ENCODE measurements at regions not wholly inside any gene's neighbourhood (a gene's known extent, or its start where the extent isn't known, plus 50 kb on each side); places are given as distances from the start of the nearest gene placed in this dataset.

DNA sequence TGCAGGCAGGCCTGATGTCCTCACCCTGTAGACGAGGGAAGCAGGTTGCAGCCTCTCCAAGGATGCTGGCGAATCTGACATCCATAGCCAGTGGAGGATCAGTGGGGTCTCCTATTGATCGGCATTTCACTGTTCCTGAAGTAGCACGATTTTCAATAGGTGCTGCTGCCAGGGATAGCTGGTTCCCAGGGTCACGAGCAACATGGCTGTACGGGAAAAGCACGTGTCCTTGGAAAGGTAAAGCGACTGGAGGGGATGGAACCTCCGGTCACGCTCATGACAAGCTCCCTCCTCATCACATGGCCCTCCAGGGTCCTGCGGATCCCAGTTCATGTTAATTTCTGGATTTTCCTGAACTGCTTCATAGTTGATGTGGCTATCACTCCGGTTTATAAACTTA lies 373.7 kb upstream of the SMIM21 start:
- TF ChIP-seq, protein P1, sequence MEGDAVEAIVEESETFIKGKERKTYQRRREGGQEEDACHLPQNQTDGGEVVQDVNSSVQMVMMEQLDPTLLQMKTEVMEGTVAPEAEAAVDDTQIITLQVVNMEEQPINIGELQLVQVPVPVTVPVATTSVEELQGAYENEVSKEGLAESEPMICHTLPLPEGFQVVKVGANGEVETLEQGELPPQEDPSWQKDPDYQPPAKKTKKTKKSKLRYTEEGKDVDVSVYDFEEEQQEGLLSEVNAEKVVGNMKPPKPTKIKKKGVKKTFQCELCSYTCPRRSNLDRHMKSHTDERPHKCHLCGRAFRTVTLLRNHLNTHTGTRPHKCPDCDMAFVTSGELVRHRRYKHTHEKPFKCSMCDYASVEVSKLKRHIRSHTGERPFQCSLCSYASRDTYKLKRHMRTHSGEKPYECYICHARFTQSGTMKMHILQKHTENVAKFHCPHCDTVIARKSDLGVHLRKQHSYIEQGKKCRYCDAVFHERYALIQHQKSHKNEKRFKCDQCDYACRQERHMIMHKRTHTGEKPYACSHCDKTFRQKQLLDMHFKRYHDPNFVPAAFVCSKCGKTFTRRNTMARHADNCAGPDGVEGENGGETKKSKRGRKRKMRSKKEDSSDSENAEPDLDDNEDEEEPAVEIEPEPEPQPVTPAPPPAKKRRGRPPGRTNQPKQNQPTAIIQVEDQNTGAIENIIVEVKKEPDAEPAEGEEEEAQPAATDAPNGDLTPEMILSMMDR (IDR thresholded peaks at IDR 0.05; ENCODE audit: insufficient read depth, low read length) = no peak
- TF ChIP-seq GABPA (IDR thresholded peaks at IDR 0.05; ENCODE audit: low read depth) (no peak), SPI1 (IDR thresholded peaks at IDR 0.05; ENCODE audit: borderline replicate concordance, low read depth) (no peak), POLR2AphosphoS5 (IDR thresholded peaks at IDR 0.05; ENCODE audit: low read depth) (no peak)
- TF ChIP-seq, protein P2, sequence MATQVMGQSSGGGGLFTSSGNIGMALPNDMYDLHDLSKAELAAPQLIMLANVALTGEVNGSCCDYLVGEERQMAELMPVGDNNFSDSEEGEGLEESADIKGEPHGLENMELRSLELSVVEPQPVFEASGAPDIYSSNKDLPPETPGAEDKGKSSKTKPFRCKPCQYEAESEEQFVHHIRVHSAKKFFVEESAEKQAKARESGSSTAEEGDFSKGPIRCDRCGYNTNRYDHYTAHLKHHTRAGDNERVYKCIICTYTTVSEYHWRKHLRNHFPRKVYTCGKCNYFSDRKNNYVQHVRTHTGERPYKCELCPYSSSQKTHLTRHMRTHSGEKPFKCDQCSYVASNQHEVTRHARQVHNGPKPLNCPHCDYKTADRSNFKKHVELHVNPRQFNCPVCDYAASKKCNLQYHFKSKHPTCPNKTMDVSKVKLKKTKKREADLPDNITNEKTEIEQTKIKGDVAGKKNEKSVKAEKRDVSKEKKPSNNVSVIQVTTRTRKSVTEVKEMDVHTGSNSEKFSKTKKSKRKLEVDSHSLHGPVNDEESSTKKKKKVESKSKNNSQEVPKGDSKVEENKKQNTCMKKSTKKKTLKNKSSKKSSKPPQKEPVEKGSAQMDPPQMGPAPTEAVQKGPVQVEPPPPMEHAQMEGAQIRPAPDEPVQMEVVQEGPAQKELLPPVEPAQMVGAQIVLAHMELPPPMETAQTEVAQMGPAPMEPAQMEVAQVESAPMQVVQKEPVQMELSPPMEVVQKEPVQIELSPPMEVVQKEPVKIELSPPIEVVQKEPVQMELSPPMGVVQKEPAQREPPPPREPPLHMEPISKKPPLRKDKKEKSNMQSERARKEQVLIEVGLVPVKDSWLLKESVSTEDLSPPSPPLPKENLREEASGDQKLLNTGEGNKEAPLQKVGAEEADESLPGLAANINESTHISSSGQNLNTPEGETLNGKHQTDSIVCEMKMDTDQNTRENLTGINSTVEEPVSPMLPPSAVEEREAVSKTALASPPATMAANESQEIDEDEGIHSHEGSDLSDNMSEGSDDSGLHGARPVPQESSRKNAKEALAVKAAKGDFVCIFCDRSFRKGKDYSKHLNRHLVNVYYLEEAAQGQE (IDR thresholded peaks at IDR 0.05; ENCODE audit: insufficient replicate concordance, low read depth) = no peak
- DNase-seq (ENCODE audit: low read depth in 1 of 2, low spot score in 1 of 2) = no peak
- H3K27ac ChIP-seq (replicated peaks) = no peak overlapping the region
- H3K4me3 ChIP-seq (replicated peaks; ENCODE audit: insufficient read depth, low read length) = no peak overlapping the region
- H3K27me3 ChIP-seq (ENCODE audit: insufficient read depth, poor library complexity, severe bottlenecking) = peaks cover 3% of the 10 kb centered on the region

DNA sequence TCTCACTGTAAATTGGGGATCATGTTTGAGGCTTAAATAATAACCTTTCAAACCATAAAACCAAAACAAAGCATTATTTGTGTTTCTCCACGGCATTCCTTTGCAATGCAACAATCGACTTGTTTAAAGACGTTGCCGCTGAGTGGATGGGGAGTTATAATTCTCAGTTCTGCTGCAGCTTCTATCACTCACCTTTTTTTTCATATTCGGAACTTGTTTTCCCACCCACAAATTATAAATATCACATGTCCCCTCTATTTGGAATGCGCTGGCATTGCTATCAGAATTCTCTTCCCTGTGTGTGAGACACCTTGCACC lies 372.8 kb upstream of the SMIM21 start:
- no peak for DNase-seq (ENCODE audit: low read depth in 1 of 2, low spot score in 1 of 2)
- peaks cover 3% of the 10 kb centered on the region for H3K27me3 ChIP-seq (ENCODE audit: insufficient read depth, poor library complexity, severe bottlenecking)
- H3K27ac ChIP-seq (replicated peaks) = no peak overlapping the region
- no peak overlapping the region for H3K4me3 ChIP-seq (replicated peaks; ENCODE audit: insufficient read depth, low read length)
- TF ChIP-seq, protein P1 (IDR thresholded peaks at IDR 0.05; ENCODE audit: insufficient read depth, low read length) = no peak
- TF ChIP-seq, protein P2 (IDR thresholded peaks at IDR 0.05; ENCODE audit: insufficient replicate concordance, low read depth) = no peak
- TF ChIP-seq SPI1 (IDR thresholded peaks at IDR 0.05; ENCODE audit: borderline replicate concordance, low read depth) (no peak), GABPA (IDR thresholded peaks at IDR 0.05; ENCODE audit: low read depth) (no peak), POLR2AphosphoS5 (IDR thresholded peaks at IDR 0.05; ENCODE audit: low read depth) (no peak)

DNA sequence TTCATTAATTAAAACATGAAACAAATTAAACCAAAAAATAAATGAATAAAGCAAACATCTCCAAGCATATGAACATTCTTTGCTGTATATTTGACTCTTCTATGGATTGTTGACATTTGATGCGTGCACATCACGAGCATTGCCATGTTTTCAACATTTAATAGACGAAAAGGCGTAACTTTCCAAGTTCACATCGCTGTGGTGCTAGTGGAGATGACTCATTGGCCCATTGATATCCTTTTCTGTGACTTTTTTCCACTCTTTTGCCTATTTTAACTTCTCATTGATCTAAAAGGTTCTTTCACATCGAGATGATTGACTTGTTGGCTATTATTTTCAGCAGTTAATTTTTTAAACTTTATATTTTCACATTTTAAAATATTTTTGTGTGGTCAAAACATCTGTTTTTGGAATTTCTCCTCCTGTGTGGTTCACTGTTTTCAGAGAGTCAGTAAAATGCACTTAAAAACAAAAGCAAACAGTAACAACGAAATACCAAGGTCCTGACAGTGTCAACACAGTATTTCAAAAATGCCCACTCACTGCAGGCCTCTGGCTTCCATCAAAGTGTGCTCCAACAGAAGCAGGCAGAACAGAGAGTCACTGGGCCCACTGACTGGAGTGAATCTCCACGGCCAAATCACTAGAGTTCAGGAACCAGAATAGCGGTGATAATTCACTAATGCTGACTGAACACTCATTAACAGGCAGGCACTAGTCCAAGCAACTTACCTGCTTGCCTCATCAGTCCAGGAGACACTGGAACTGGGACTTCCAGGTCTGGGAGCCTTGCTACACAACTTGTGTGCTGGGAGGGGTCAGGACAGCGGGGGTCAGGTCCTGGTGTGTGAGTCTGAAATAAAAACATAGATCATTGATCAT lies 372.2 kb upstream of the SMIM21 start:
- TF ChIP-seq, protein P1 (IDR thresholded peaks at IDR 0.05; ENCODE audit: insufficient read depth, low read length) = no peak
- TF ChIP-seq SPI1 (IDR thresholded peaks at IDR 0.05; ENCODE audit: borderline replicate concordance, low read depth) (no peak), GABPA (IDR thresholded peaks at IDR 0.05; ENCODE audit: low read depth) (no peak), POLR2AphosphoS5 (IDR thresholded peaks at IDR 0.05; ENCODE audit: low read depth) (no peak)
- TF ChIP-seq, protein P2 (IDR thresholded peaks at IDR 0.05; ENCODE audit: insufficient replicate concordance, low read depth) = no peak
- H3K4me3 ChIP-seq (replicated peaks; ENCODE audit: insufficient read depth, low read length) = no peak overlapping the region
- DNase-seq (ENCODE audit: low read depth in 1 of 2, low spot score in 1 of 2) = no peak
- H3K27ac ChIP-seq (replicated peaks) = no peak overlapping the region
- H3K27me3 ChIP-seq (ENCODE audit: insufficient read depth, poor library complexity, severe bottlenecking) = peaks cover 3% of the 10 kb centered on the region

Measured in HL-60 (cell line).